ENCODE measurements at regions not wholly inside any gene's neighbourhood (a gene's known extent, or its start where the extent isn't known, plus 50 kb on each side); places are given as distances from the start of the nearest gene placed in this dataset.

- Histone ChIP-seq H3K4me3 (replicated peaks in 1 of 3; ENCODE audit: insufficient read depth in 1 of 3, low read depth in 1 of 3, low read length in 3 of 3) (no peak overlapping the region), H3K4me2 (ENCODE audit: insufficient read depth, low read length) (no peak overlapping the region), H3K9me1 (replicated peaks; ENCODE audit: control insufficient read depth, extremely low read depth, insufficient read depth, low read length) (no peaks in the 10 kb centered on the region), H3K27ac (ENCODE audit: insufficient read depth, low read depth, low read length) (no peak overlapping the region), H3K36me3 (ENCODE audit: control insufficient read depth in 2 of 2, extremely low read depth in 1 of 2, insufficient read depth in 2 of 2, low read length in 2 of 2) (no peaks in the 10 kb centered on the region), H3K9me3 (replicated peaks; ENCODE audit: control insufficient read depth, insufficient read depth, low read length) (no peaks in the 10 kb centered on the region), H3K27me3 (ENCODE audit: control insufficient read depth in 2 of 2, insufficient read depth in 2 of 2, low read length in 2 of 2) (peaks cover 0 to 5% of the 10 kb centered on the region in 2 experiments), H4K20me1 (replicated peaks; ENCODE audit: control insufficient read depth, extremely low read depth, insufficient read depth, low read length) (no peaks in the 10 kb centered on the region), H3K9ac (replicated peaks; ENCODE audit: extremely low read depth, insufficient read depth, low read length) (no peak overlapping the region), H2AFZ (ENCODE audit: low read depth, low read length) (no peak overlapping the region), H3K79me2 (ENCODE audit: control insufficient read depth, insufficient read depth, low read length) (no peaks in the 10 kb centered on the region), H3K4me1 (ENCODE audit: control insufficient read depth, extremely low read depth, insufficient read depth, low read length) (no peaks in the 10 kb centered on the region)
- intact Hi-C loops (cut with micrococcal nuclease) (no loop called here), dilution Hi-C loops (cut with MboI; ENCODE audit: extremely low pct_ligation_motif_present, low sequenced_read_pairs) (no loop called here)
- no peak for FAIRE-seq
- TF ChIP-seq POLR2A (IDR thresholded peaks at IDR 0.05; ENCODE audit: low read depth, low read length) = no peak
- TF ChIP-seq GATA2 (IDR thresholded peaks at IDR 0.05; ENCODE audit: insufficient read depth, insufficient read length, low read depth, low read length) = no peak
- TF ChIP-seq CTCF (IDR thresholded peaks at IDR 0.05; ENCODE audit: extremely low read depth in 1 of 2, insufficient read depth in 1 of 2, low read depth in 1 of 2, low read length in 2 of 2) = no peak
- no peak for TF ChIP-seq JUN (IDR thresholded peaks at IDR 0.05; ENCODE audit: borderline replicate concordance, insufficient read depth, insufficient read length, low read depth)
- no peak for TF ChIP-seq MYC (IDR thresholded peaks at IDR 0.05; ENCODE audit: low read depth, low read length)
- ChIA-PET CTCF (no interaction called here), POLR2A (no interaction called here)
- no peak for DNase-seq (ENCODE audit: low read depth, low spot score)
- no TSS peak for BruUV-seq (replicated peaks)
Measured at GRCh38 chr2:205860181-205860580, 177.9 kb downstream of the NRP2 start.

- Histone ChIP-seq H3K36me3 (ENCODE audit: control insufficient read depth in 2 of 2, extremely low read depth in 1 of 2, insufficient read depth in 2 of 2, low read length in 2 of 2) (no peaks in the 10 kb centered on the region), H3K4me1 (ENCODE audit: control insufficient read depth, extremely low read depth, insufficient read depth, low read length) (no peaks in the 10 kb centered on the region), H3K27me3 (ENCODE audit: control insufficient read depth in 2 of 2, insufficient read depth in 2 of 2, low read length in 2 of 2) (peaks cover 0 to 2% of the 10 kb centered on the region in 2 experiments), H2AFZ (ENCODE audit: low read depth, low read length) (no peak overlapping the region), H4K20me1 (replicated peaks; ENCODE audit: control insufficient read depth, extremely low read depth, insufficient read depth, low read length) (no peaks in the 10 kb centered on the region), H3K79me2 (ENCODE audit: control insufficient read depth, insufficient read depth, low read length) (no peaks in the 10 kb centered on the region), H3K4me3 (replicated peaks in 1 of 3; ENCODE audit: insufficient read depth in 1 of 3, low read depth in 1 of 3, low read length in 3 of 3) (no peak overlapping the region), H3K9ac (replicated peaks; ENCODE audit: extremely low read depth, insufficient read depth, low read length) (no peak overlapping the region), H3K9me1 (replicated peaks; ENCODE audit: control insufficient read depth, extremely low read depth, insufficient read depth, low read length) (no peaks in the 10 kb centered on the region), H3K27ac (ENCODE audit: insufficient read depth, low read depth, low read length) (no peak overlapping the region), H3K9me3 (replicated peaks; ENCODE audit: control insufficient read depth, insufficient read depth, low read length) (no peaks in the 10 kb centered on the region), H3K4me2 (ENCODE audit: insufficient read depth, low read length) (no peak overlapping the region)
- CTCF ChIA-PET = interaction anchor here (1.3 to 2.4 kb wide), 2 partner anchors 13 to 32 kb away, joined by 5 to 6 read pairs; no protein-coding TSS in a partner anchor
- TF ChIP-seq MAX (IDR thresholded peaks at IDR 0.05; ENCODE audit: insufficient read depth, insufficient read length) = no peak
- no peak for TF ChIP-seq CTCF (IDR thresholded peaks at IDR 0.05; ENCODE audit: extremely low read depth in 1 of 2, insufficient read depth in 1 of 2, low read depth in 1 of 2, low read length in 2 of 2)
- no peak for TF ChIP-seq JUN (IDR thresholded peaks at IDR 0.05; ENCODE audit: borderline replicate concordance, insufficient read depth, insufficient read length, low read depth)
- TF ChIP-seq MYC (IDR thresholded peaks at IDR 0.05; ENCODE audit: low read depth, low read length) = no peak
- no peak for TF ChIP-seq POLR2AphosphoS5 (IDR thresholded peaks at IDR 0.05; ENCODE audit: insufficient read depth, low read depth, low read length)
- TF ChIP-seq FOS (IDR thresholded peaks at IDR 0.05; ENCODE audit: borderline replicate concordance, insufficient read depth, low read length) = no peak
- no peak for TF ChIP-seq POLR2A (IDR thresholded peaks at IDR 0.05; ENCODE audit: low read depth, low read length)
- no peak for TF ChIP-seq GATA2 (IDR thresholded peaks at IDR 0.05; ENCODE audit: insufficient read depth, insufficient read length, low read depth, low read length)
- no peak for TF ChIP-seq EZH2 (IDR thresholded peaks at IDR 0.05; ENCODE audit: borderline replicate concordance, low read depth, low read length, severe bottlenecking)
- dilution Hi-C loops (cut with MboI; ENCODE audit: extremely low pct_ligation_motif_present, low sequenced_read_pairs) = no loop called here
- intact Hi-C loops (cut with micrococcal nuclease) = no loop called here
- POLR2A ChIA-PET = no interaction called here
- no peak for FAIRE-seq
- DNase-seq (ENCODE audit: low read depth, low spot score) = no peak
- no TSS peak for BruUV-seq (replicated peaks)
Measured at GRCh38 chr2:205858881-205859441, 176.7 kb downstream of the NRP2 start.

All from endothelial cell of umbilical vein (primary cell).